NB4 (cell line): ENCODE measurements at regions not wholly inside any gene's neighbourhood (a gene's known extent, or its start where the extent isn't known, plus 50 kb on each side); places are given as distances from the start of the nearest gene placed in this dataset.

Experiments used
- DNase-seq: peaks from one replicate; pipeline ENCODE4 v3.0.0; 2010; ENCODE audit warnings: low read depth
- H3K4me3 ChIP-seq: one replicate; pipeline ENCODE4 v1.5.1; 2011; ENCODE audit warnings: mild to moderate bottlenecking, low read depth, low read length, moderate library complexity
- CTCF ChIP-seq: IDR thresholded peaks from one replicate; pipeline ENCODE4 v1.5.1; 2012; ENCODE audit warnings: low read depth, low read length
- MAX ChIP-seq: IDR thresholded peaks from 2 replicates; pipeline ENCODE4 v1.6.1; 2011; ENCODE audit warnings: low read depth, low read length
- MYC ChIP-seq: IDR thresholded peaks from 2 replicates; pipeline ENCODE4 v1.6.1; 2011; ENCODE audit warnings: low read depth, low read length
- POLR2A ChIP-seq: IDR thresholded peaks from 2 replicates; pipeline ENCODE4 v1.6.1; 2011; ENCODE audit warnings: mild to moderate bottlenecking; ENCODE audit not compliant: insufficient read length; ENCODE audit errors: extremely low read depth

- TF ChIP-seq MAX (no peak), POLR2A (no peak), CTCF (no peak), MYC (no peak)
- no peak overlapping the region for H3K4me3 ChIP-seq
- DNase-seq, result peak; percentile 30
These were observed 598.6 kb upstream of the PCDH20 start for GRCh38 chr13:62014299-62014698.

GRCh38 chr13:62003452-62003851 is 587.8 kb upstream of the PCDH20 start:
- DNase-seq, result no peak
- no peak for TF ChIP-seq MYC

GRCh38 chr13:61994174-61994573 is 578.5 kb upstream of the PCDH20 start:
- no peak for TF ChIP-seq POLR2A
- no peak for TF ChIP-seq CTCF
- TF ChIP-seq MAX, result no peak
- TF ChIP-seq MYC, result no peak
- no peak for DNase-seq
- H3K4me3 ChIP-seq, result no peak overlapping the region

More at GRCh38 chr13:62003452-62003851, 587.8 kb upstream of the PCDH20 start:
- H3K4me3 ChIP-seq, result no peak overlapping the region

GRCh38 chr13:61989978-61990377 is 574.3 kb upstream of the PCDH20 start:
- DNase-seq, result no peak
- H3K4me3 ChIP-seq, result no peak overlapping the region
- TF ChIP-seq CTCF (no peak), MYC (no peak), MAX (no peak), POLR2A (no peak)

GRCh38 chr13:61988810-61989209 is 573.2 kb upstream of the PCDH20 start:
- no peak overlapping the region for H3K4me3 ChIP-seq
- TF ChIP-seq MYC, result no peak
- no peak for TF ChIP-seq POLR2A
- no peak for TF ChIP-seq MAX
- no peak for TF ChIP-seq CTCF
- DNase-seq, result no peak

- TF ChIP-seq CTCF (no peak), MAX (no peak), MYC (no peak), POLR2A (no peak)
- H3K4me3 ChIP-seq, result no peak overlapping the region
- no peak for DNase-seq
These were observed 559.4 kb upstream of the PCDH20 start for GRCh38 chr13:61975001-61975400.
